Activated B cell treated with CpG ODN at 0.5 μM for 24 hours (primary cell): ENCODE measurements at regions not wholly inside any gene's neighbourhood (a gene's known extent, or its start where the extent isn't known, plus 50 kb on each side); places are given as distances from the start of the nearest gene placed in this dataset.

Experiments used
- ATAC-seq: fragments of 200-7000 bp; cut with Tn5 transposase; one replicate; pipeline ENCODE4 v1.10.0; 2021; ENCODE audit warnings: low read depth, mild to moderate bottlenecking, moderate library complexity
- CTCF ChIA-PET: fragments of 350-600 bp; sonication (Branson Sonifier 250); formaldehyde crosslinking; loops from one replicate; lab custom pipeline; 2021; ENCODE audit warnings: antibody characterized with exemption; lab: Charles Lee
- POLR2A ChIA-PET: fragments of 350-600 bp; sonication (Branson Sonifier 250); formaldehyde crosslinking; loops from one replicate; lab custom pipeline; 2021; ENCODE audit warnings: antibody characterized with exemption; lab: Charles Lee
- DNase-seq: peaks from one replicate; pipeline ENCODE4 v3.0.0; 2022
- H3K27ac Mint-ChIP-seq: one replicate; pipeline ENCODE4 v1.8.0; 2020; ENCODE audit warnings: mixed read lengths
- H3K27me3 Mint-ChIP-seq: one replicate; pipeline ENCODE4 v1.8.0; 2021; ENCODE audit warnings: mixed read lengths
- H3K36me3 Mint-ChIP-seq: one replicate; pipeline ENCODE4 v1.8.0; 2021; ENCODE audit warnings: low read depth, mixed read lengths
- H3K4me1 Mint-ChIP-seq: one replicate; pipeline ENCODE4 v1.8.0; 2021; ENCODE audit warnings: mixed read lengths
- H3K4me3 Mint-ChIP-seq: one replicate; pipeline ENCODE4 v1.8.0; 2020; ENCODE audit warnings: mild to moderate bottlenecking, mixed read lengths
- H3K9me3 Mint-ChIP-seq: one replicate; pipeline ENCODE4 v1.8.0; 2020; ENCODE audit warnings: mixed read lengths
- intact Hi-C: fragments of 100-400 bp; cut with micrococcal nuclease; formaldehyde crosslinking; loops from one replicate; pipeline ENCODE4 v1.15.1; 2024
- TF ChIP-seq, protein P1 (sequence below): fragments of 200-600 bp; IDR thresholded peaks from one replicate; pipeline ENCODE4 v1.8.0; 2022; ENCODE audit warnings: antibody characterized with exemption, mild to moderate bottlenecking

DNA sequence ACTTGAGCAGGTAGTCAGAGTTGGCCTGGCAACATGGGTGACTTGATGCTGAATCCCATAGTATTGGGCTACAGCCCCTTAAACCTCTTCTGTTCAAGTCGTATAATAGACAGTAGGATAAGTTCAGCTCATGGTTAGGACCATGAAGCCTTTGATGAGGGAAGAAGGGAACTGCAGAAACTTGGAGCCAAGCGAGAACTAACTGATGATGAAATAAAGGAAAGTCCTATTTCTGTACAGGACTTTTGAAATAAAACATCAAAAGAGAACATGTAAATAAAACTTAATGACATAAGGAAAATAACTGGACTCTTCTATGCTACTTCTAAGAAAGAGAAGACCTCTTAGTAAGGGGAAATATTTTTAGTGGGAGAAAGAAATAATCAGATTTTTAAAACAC, 51.2 kb upstream of the UGP2 start:
- DNase-seq: no peak
- Mint-ChIP-seq H3K27ac (no peak overlapping the region), H3K36me3 (no peaks in the 10 kb centered on the region), H3K4me1 (no peaks in the 10 kb centered on the region), H3K27me3 (no peaks in the 10 kb centered on the region), H3K9me3 (no peaks in the 10 kb centered on the region), H3K4me3 (no peak overlapping the region)
- CTCF ChIA-PET: no interaction called here
- no peak for ATAC-seq
- TF ChIP-seq, protein P1, sequence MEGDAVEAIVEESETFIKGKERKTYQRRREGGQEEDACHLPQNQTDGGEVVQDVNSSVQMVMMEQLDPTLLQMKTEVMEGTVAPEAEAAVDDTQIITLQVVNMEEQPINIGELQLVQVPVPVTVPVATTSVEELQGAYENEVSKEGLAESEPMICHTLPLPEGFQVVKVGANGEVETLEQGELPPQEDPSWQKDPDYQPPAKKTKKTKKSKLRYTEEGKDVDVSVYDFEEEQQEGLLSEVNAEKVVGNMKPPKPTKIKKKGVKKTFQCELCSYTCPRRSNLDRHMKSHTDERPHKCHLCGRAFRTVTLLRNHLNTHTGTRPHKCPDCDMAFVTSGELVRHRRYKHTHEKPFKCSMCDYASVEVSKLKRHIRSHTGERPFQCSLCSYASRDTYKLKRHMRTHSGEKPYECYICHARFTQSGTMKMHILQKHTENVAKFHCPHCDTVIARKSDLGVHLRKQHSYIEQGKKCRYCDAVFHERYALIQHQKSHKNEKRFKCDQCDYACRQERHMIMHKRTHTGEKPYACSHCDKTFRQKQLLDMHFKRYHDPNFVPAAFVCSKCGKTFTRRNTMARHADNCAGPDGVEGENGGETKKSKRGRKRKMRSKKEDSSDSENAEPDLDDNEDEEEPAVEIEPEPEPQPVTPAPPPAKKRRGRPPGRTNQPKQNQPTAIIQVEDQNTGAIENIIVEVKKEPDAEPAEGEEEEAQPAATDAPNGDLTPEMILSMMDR: no peak
- intact Hi-C loops: no loop called here
- POLR2A ChIA-PET: no interaction called here

DNA sequence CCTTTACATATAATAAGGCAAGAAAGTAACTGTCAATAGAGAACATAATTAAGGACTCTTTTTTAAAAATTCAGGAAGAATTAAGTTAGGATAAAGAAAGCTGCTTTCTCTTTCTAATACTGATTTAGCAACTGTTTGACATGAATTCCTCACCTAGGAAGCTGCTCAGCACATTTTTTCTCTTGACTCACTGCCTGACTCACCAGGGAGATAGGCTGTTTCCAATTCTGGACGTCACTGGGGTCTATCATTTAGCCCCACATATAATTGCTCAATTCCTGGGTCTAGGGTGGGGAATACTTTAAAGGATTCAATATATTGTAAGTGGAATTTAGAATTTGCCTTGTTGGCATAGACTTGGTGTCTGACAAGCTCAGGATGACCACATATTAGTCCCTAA, 50.8 kb upstream of the UGP2 start:
- no peaks in the 10 kb centered on the region for H3K4me1 Mint-ChIP-seq
- TF ChIP-seq, protein P1: no peak
- DNase-seq (no peak), ATAC-seq (no peak)
- ChIA-PET POLR2A (no interaction called here), CTCF (no interaction called here)
- no peaks in the 10 kb centered on the region for H3K9me3 Mint-ChIP-seq
- H3K27ac Mint-ChIP-seq: no peak overlapping the region
- no peaks in the 10 kb centered on the region for H3K27me3 Mint-ChIP-seq
- intact Hi-C loops: no loop called here
- no peak overlapping the region for H3K4me3 Mint-ChIP-seq
- no peaks in the 10 kb centered on the region for H3K36me3 Mint-ChIP-seq

DNA sequence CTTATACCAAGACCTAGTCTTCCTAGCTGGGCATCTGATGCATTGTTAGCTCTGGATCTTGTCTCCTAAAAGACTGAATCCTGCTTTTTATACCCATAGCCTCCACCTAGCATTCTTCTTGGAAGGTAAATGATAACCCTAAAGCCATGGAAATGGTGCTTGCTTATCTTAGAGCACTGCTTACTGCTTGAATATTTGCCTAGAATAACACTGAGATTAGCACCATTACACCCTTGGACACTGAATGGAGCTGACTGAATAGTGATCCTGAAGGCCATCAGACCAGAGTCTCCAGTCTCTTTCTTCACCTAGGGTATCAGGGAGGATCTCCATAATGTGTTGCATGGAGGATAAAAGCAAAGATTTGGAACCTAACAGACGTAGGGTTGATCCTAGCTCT, 50.3 kb upstream of the UGP2 start:
- Mint-ChIP-seq H3K4me1 (no peaks in the 10 kb centered on the region), H3K4me3 (no peak overlapping the region), H3K27me3 (peaks cover under 1% of the 10 kb centered on the region), H3K27ac (no peak overlapping the region), H3K36me3 (no peaks in the 10 kb centered on the region), H3K9me3 (no peaks in the 10 kb centered on the region)
- ChIA-PET POLR2A (no interaction called here), CTCF (interaction anchor here (0.8 kb wide), 1 partner anchor 101 kb away, joined by 3 read pairs; no protein-coding TSS in a partner anchor)
- TF ChIP-seq, protein P1: no peak
- no peak for DNase-seq
- intact Hi-C loops: no loop called here
- ATAC-seq: no peak
